GM12892 (cell line): ENCODE measurements at regions not wholly inside any gene's neighbourhood (a gene's known extent, or its start where the extent isn't known, plus 50 kb on each side); places are given as distances from the start of the nearest gene placed in this dataset.

ENCODE experiments used
- POLR2A ChIP-seq: IDR thresholded peaks from 2 replicates; pipeline ENCODE4 v1.6.1; 2011; ENCODE audit warnings: low read depth, low read length, control low read depth
- POLR2AphosphoS5 ChIP-seq: IDR thresholded peaks from 2 replicates; pipeline ENCODE4 v1.6.1; 2011; ENCODE audit warnings: low read depth, low read length, control low read depth
- TAF1 ChIP-seq: IDR thresholded peaks from 2 replicates; pipeline ENCODE4 v1.6.1; 2011; ENCODE audit warnings: low read depth, mild to moderate bottlenecking, control low read depth, low read length, borderline replicate concordance

GRCh38 chr13:63129995-63130394 is 1714.3 kb upstream of the PCDH20 start:
- TF ChIP-seq POLR2AphosphoS5, result no peak
- TF ChIP-seq POLR2A, result no peak
- no peak for TF ChIP-seq TAF1
